WI38 (cell line): ENCODE measurements at regions not wholly inside any gene's neighbourhood (a gene's known extent, or its start where the extent isn't known, plus 50 kb on each side); places are given as distances from the start of the nearest gene placed in this dataset.
"Not testable (repeated sequence)": the region's sequence is repeated elsewhere in the genome, so short reads cannot be mapped to it uniquely, and the experiment has no call there.

Experiments
- H3K4me3 ChIP-seq: 2 replicates; pipeline ENCODE4 v1.5.1; 2011; ENCODE audit warnings: low read depth, mild to moderate bottlenecking, control low read depth, low read length
- CTCF ChIP-seq: IDR thresholded peaks from 2 replicates; pipeline ENCODE4 v1.5.1; 2012; ENCODE audit warnings: low read depth, mild to moderate bottlenecking, control low read depth, low read length

- TF ChIP-seq CTCF = no peak
- no peak overlapping the region for H3K4me3 ChIP-seq
These were observed 458.4 kb upstream of the NDST3 start for GRCh38 chr4:117575850-117576249.

- no peak for TF ChIP-seq CTCF
- no peak overlapping the region for H3K4me3 ChIP-seq
These were observed 456.5 kb upstream of the NDST3 start for GRCh38 chr4:117577686-117578311.

- no peak for TF ChIP-seq CTCF
These were observed 445.5 kb upstream of the NDST3 start for GRCh38 chr4:117588771-117589170.

GRCh38 chr4:117596917-117597480 lies 437.3 kb upstream of the NDST3 start:
- no peak for TF ChIP-seq CTCF
- H3K4me3 ChIP-seq = no peak overlapping the region

More at GRCh38 chr4:117588771-117589170, 445.5 kb upstream of the NDST3 start:
- no peak overlapping the region for H3K4me3 ChIP-seq

- H3K4me3 ChIP-seq = not testable (repeated sequence)
These were observed 434.9 kb upstream of the NDST3 start for GRCh38 chr4:117599393-117599792.

- H3K4me3 ChIP-seq = not testable (repeated sequence)
These were observed 433.4 kb upstream of the NDST3 start for GRCh38 chr4:117600936-117601335.

- no peak for TF ChIP-seq CTCF
- H3K4me3 ChIP-seq = no peak overlapping the region
These were observed 423.5 kb upstream of the NDST3 start for GRCh38 chr4:117610706-117611308.

GRCh38 chr4:117621673-117622072 lies 412.6 kb upstream of the NDST3 start:
- no peak for TF ChIP-seq CTCF
- H3K4me3 ChIP-seq = no peak overlapping the region
